PFSK-1 (cell line): ENCODE measurements at regions not wholly inside any gene's neighbourhood (a gene's known extent, or its start where the extent isn't known, plus 50 kb on each side); places are given as distances from the start of the nearest gene placed in this dataset.

Experiments used
- POLR2AphosphoS5 ChIP-seq: IDR thresholded peaks from 2 replicates; pipeline ENCODE4 v1.6.1; 2012; ENCODE audit warnings: low read depth, mild to moderate bottlenecking, control low read depth, low read length, moderate library complexity
- TAF1 ChIP-seq: IDR thresholded peaks from 2 replicates; pipeline ENCODE4 v1.6.1; 2012; ENCODE audit warnings: low read length, control low read depth, borderline replicate concordance; ENCODE audit not compliant: insufficient read depth
- TF ChIP-seq, protein P1 (sequence below), 2 experiments: IDR thresholded peaks; 2 replicates each; pipeline versions ENCODE4 v1.6.1 to v1.8.0; 2011 to 2012; ENCODE audit warnings: low read depth in 2 of 2, low read length in 2 of 2, control low read depth in 1 of 2, inconsistent platforms in 1 of 2, mild to moderate bottlenecking in 1 of 2, moderate library complexity in 1 of 2; ENCODE audit not compliant: insufficient read depth in 1 of 2

DNA sequence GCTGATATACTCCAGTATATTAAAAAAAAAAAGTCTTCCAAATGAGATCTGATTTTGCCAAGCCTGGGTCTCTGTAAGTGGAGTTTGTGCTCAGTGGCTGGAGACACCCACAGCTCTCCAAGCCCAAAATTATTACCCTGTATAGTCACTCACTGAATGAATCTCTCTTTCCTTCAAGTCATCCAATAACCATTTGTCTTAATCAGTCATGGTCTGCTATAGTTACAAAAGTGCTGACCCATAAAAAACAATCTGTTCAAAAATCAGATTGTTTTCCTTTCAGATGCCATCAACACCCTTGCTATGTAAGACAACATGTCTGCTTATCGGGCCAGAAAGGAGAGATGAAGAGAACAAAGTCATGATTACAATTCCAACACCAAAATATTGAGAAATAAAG, 159.4 kb upstream of the FST start:
- no peak for TF ChIP-seq POLR2AphosphoS5
- no peak for TF ChIP-seq TAF1
- TF ChIP-seq, protein P1, sequence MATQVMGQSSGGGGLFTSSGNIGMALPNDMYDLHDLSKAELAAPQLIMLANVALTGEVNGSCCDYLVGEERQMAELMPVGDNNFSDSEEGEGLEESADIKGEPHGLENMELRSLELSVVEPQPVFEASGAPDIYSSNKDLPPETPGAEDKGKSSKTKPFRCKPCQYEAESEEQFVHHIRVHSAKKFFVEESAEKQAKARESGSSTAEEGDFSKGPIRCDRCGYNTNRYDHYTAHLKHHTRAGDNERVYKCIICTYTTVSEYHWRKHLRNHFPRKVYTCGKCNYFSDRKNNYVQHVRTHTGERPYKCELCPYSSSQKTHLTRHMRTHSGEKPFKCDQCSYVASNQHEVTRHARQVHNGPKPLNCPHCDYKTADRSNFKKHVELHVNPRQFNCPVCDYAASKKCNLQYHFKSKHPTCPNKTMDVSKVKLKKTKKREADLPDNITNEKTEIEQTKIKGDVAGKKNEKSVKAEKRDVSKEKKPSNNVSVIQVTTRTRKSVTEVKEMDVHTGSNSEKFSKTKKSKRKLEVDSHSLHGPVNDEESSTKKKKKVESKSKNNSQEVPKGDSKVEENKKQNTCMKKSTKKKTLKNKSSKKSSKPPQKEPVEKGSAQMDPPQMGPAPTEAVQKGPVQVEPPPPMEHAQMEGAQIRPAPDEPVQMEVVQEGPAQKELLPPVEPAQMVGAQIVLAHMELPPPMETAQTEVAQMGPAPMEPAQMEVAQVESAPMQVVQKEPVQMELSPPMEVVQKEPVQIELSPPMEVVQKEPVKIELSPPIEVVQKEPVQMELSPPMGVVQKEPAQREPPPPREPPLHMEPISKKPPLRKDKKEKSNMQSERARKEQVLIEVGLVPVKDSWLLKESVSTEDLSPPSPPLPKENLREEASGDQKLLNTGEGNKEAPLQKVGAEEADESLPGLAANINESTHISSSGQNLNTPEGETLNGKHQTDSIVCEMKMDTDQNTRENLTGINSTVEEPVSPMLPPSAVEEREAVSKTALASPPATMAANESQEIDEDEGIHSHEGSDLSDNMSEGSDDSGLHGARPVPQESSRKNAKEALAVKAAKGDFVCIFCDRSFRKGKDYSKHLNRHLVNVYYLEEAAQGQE (IDR thresholded peaks at IDR 0.05; ENCODE audit: insufficient read depth in 1 of 2, low read depth in 2 of 2, low read length in 2 of 2): no peak
